ENCODE measurements at regions not wholly inside any gene's neighbourhood (a gene's known extent, or its start where the extent isn't known, plus 50 kb on each side); places are given as distances from the start of the nearest gene placed in this dataset.

DNA sequence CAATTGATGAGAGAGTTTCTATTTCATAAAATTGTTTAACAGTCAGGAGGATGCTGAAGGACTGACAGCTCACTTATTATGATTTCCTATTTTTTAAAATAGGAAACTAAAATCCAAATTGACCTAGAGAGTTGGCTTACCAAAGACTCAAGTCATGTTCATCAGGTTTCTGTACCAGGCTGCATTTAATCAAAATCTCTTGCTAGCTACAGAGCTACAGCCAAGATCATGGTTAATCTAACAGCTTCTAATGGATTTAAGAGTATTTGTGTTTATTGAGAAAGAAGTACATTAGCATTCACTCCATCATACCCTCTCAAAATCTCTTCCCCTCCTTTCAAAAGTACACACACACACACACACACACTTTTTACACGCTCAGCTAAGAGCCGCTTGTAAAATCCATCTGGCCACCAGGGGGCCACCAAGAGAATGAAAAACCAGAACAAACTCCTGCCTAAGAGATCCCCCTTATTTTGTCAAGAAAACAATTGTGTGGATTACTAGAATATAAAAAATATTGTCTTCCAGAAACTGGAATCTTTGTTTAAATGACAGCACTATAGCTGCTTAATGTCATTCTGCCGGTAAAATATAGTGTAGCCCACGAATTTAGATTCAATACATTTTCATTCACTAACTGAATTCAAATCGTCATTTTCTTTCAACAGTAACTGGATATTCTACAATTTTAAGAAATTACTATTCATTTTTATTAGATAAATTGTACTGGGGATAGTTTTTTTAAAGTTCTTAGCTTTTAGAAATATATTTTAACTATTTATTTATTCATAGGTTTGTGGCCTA lies 334.0 kb downstream of the BTG1 start:
- Mint-ChIP-seq H3K36me3 (ENCODE audit: low read depth) (peaks cover 10% of the 10 kb centered on the region), H3K27ac (no peak overlapping the region), H3K4me1 (ENCODE audit: low read depth) (peaks cover 9% of the 10 kb centered on the region), H3K4me3 (no peak overlapping the region), H3K9me3 (peaks cover 15% of the 10 kb centered on the region), H3K27me3 (ENCODE audit: low read depth) (no peaks in the 10 kb centered on the region)
- DNase-seq (ENCODE audit: low spot score), result peak; percentile 41

DNA sequence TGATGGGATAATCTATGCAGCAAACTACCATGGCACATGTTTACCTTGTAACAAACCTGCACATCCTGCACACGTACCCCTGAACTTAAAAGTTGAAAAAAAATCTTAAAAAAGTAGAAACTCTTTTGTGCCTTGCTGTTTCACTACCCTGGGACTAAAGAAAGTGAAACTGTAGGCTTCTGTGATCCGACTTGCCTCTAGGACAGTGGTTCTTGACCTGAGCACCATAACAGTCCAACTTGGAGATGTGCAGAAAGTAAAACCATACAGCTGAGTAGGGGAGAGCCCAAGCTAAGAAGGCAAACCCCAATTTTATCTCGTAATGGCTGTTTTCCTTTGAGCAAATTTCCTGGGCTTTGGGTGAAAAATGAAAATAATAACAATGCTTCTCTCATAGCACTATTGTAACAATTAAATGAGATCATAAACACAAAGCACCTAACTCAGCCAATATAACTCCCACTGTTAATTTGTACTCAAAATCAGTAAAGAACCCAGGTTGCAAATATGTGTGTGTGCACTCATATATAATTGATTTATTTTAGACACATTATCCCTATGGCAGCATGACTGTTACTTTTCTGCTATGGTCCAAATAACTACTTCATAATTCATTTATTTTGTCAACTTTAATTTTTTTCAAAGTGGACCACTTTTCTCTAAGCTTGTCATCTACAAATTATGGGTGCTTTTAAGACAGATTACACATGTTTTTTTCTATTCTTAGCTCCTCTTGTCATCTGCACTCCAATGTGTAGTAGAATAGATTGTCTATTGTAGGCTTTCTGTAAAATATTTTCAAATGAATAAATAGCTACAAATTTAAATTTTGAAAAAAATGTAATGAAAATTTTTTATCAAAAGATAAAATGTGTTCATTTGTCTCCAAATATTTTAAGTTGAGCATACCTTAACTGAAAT lies 334.9 kb downstream of the BTG1 start:
- H3K27ac Mint-ChIP-seq, result no peak overlapping the region
- no peak for DNase-seq (ENCODE audit: low spot score)
- H3K4me1 Mint-ChIP-seq (ENCODE audit: low read depth), result peaks cover 9% of the 10 kb centered on the region

GRCh38 chr12:91810077-91810476 lies 335.6 kb downstream of the BTG1 start:
- no peaks in the 10 kb centered on the region for H3K27me3 Mint-ChIP-seq (ENCODE audit: low read depth)
- H3K9me3 Mint-ChIP-seq, result peaks cover 26% of the 10 kb centered on the region
- peaks cover 11% of the 10 kb centered on the region for H3K36me3 Mint-ChIP-seq (ENCODE audit: low read depth)
- H3K4me3 Mint-ChIP-seq, result no peak overlapping the region
- DNase-seq (ENCODE audit: low spot score), result no peak
- peaks cover 11% of the 10 kb centered on the region for H3K4me1 Mint-ChIP-seq (ENCODE audit: low read depth)
- no peak overlapping the region for H3K27ac Mint-ChIP-seq

More for the DNA sequence above, 334.9 kb downstream of the BTG1 start:
- peaks cover 11% of the 10 kb centered on the region for H3K36me3 Mint-ChIP-seq (ENCODE audit: low read depth)
- H3K9me3 Mint-ChIP-seq, result peaks cover 22% of the 10 kb centered on the region
- H3K4me3 Mint-ChIP-seq, result no peak overlapping the region
- H3K27me3 Mint-ChIP-seq (ENCODE audit: low read depth), result no peaks in the 10 kb centered on the region

DNA sequence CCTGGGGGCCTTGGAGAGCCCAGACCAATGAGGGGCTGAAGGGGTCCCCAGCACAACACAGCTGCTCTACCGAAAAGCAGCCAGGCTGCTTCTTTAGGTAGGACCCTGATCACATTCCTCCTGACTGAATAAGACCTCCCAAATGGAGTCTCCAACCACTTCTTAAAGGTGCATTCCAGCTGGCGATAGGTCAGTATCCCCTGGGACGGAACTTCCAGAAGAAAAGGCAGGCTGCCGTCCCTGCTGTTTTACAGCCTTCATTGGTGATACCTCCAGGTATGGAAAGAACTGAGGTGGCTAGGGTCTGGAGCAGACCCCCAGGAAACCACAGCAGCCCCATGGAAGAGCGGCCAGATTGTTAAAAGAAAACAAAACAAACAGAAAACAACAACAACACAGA lies 340.6 kb downstream of the BTG1 start:
- peaks cover 11% of the 10 kb centered on the region for H3K36me3 Mint-ChIP-seq (ENCODE audit: low read depth)

GRCh38 chr12:91804533-91804932 lies 341.1 kb downstream of the BTG1 start:
- Mint-ChIP-seq H3K4me3 (no peak overlapping the region), H3K36me3 (ENCODE audit: low read depth) (peaks cover 11% of the 10 kb centered on the region), H3K9me3 (peaks cover 31% of the 10 kb centered on the region), H3K27me3 (ENCODE audit: low read depth) (no peaks in the 10 kb centered on the region), H3K4me1 (ENCODE audit: low read depth) (peaks cover 6% of the 10 kb centered on the region), H3K27ac (no peak overlapping the region)
- no peak for DNase-seq (ENCODE audit: low spot score)

More for the DNA sequence above, 340.6 kb downstream of the BTG1 start:
- peaks cover 31% of the 10 kb centered on the region for H3K9me3 Mint-ChIP-seq
- no peak overlapping the region for H3K27ac Mint-ChIP-seq
- no peak for DNase-seq (ENCODE audit: low spot score)
- no peaks in the 10 kb centered on the region for H3K27me3 Mint-ChIP-seq (ENCODE audit: low read depth)
- H3K4me1 Mint-ChIP-seq (ENCODE audit: low read depth), result peaks cover 6% of the 10 kb centered on the region
- H3K4me3 Mint-ChIP-seq, result no peak overlapping the region

- Mint-ChIP-seq H3K36me3 (ENCODE audit: low read depth) (no peaks in the 10 kb centered on the region), H3K4me3 (no peak overlapping the region), H3K4me1 (ENCODE audit: low read depth) (peaks cover 2% of the 10 kb centered on the region), H3K27me3 (ENCODE audit: low read depth) (no peaks in the 10 kb centered on the region), H3K9me3 (peaks cover 10% of the 10 kb centered on the region), H3K27ac (no peak overlapping the region)
- DNase-seq (ENCODE audit: low spot score), result no peak
These were observed 344.6 kb downstream of the BTG1 start for GRCh38 chr12:91801048-91801447.

GRCh38 chr12:91793676-91794075 lies 352.0 kb downstream of the BTG1 start:
- Mint-ChIP-seq H3K4me3 (no peak overlapping the region), H3K36me3 (ENCODE audit: low read depth) (no peaks in the 10 kb centered on the region), H3K4me1 (ENCODE audit: low read depth) (no peaks in the 10 kb centered on the region), H3K27me3 (ENCODE audit: low read depth) (no peaks in the 10 kb centered on the region), H3K9me3 (peaks cover 4% of the 10 kb centered on the region), H3K27ac (no peak overlapping the region)
- DNase-seq (ENCODE audit: low spot score), result no peak

GRCh38 chr12:91792597-91792996 lies 353.0 kb downstream of the BTG1 start:
- H3K27ac Mint-ChIP-seq, result no peak overlapping the region
- no peak for DNase-seq (ENCODE audit: low spot score)
- peaks cover 4% of the 10 kb centered on the region for H3K9me3 Mint-ChIP-seq
- H3K27me3 Mint-ChIP-seq (ENCODE audit: low read depth), result no peaks in the 10 kb centered on the region
- H3K4me3 Mint-ChIP-seq, result no peak overlapping the region
- no peaks in the 10 kb centered on the region for H3K36me3 Mint-ChIP-seq (ENCODE audit: low read depth)
- H3K4me1 Mint-ChIP-seq (ENCODE audit: low read depth), result no peaks in the 10 kb centered on the region

- DNase-seq (ENCODE audit: low spot score), result no peak
- H3K4me3 Mint-ChIP-seq, result no peak overlapping the region
- no peak overlapping the region for H3K27ac Mint-ChIP-seq
- H3K27me3 Mint-ChIP-seq (ENCODE audit: low read depth), result peaks cover 3% of the 10 kb centered on the region
- H3K9me3 Mint-ChIP-seq, result peaks cover 4% of the 10 kb centered on the region
- H3K36me3 Mint-ChIP-seq (ENCODE audit: low read depth), result no peaks in the 10 kb centered on the region
- H3K4me1 Mint-ChIP-seq (ENCODE audit: low read depth), result peaks cover 4% of the 10 kb centered on the region
These were observed 359.0 kb downstream of the BTG1 start for GRCh38 chr12:91786499-91787272.

- Mint-ChIP-seq H3K4me1 (ENCODE audit: low read depth) (peaks cover 4% of the 10 kb centered on the region), H3K9me3 (no peaks in the 10 kb centered on the region), H3K36me3 (ENCODE audit: low read depth) (no peaks in the 10 kb centered on the region), H3K4me3 (no peak overlapping the region), H3K27me3 (ENCODE audit: low read depth) (peaks cover 6% of the 10 kb centered on the region), H3K27ac (no peak overlapping the region)
- DNase-seq (ENCODE audit: low spot score), result no peak
These were observed 359.8 kb downstream of the BTG1 start for GRCh38 chr12:91785655-91786498.

- H3K36me3 Mint-ChIP-seq (ENCODE audit: low read depth), result no peaks in the 10 kb centered on the region
- H3K27ac Mint-ChIP-seq, result no peak overlapping the region
- no peak overlapping the region for H3K4me3 Mint-ChIP-seq
- peaks cover 6% of the 10 kb centered on the region for H3K27me3 Mint-ChIP-seq (ENCODE audit: low read depth)
- DNase-seq (ENCODE audit: low spot score), result no peak
- H3K9me3 Mint-ChIP-seq, result no peaks in the 10 kb centered on the region
- H3K4me1 Mint-ChIP-seq (ENCODE audit: low read depth), result peaks cover 26% of the 10 kb centered on the region
These were observed 364.5 kb downstream of the BTG1 start for GRCh38 chr12:91781114-91781513.

GRCh38 chr12:91778938-91779400 lies 366.7 kb downstream of the BTG1 start:
- no peaks in the 10 kb centered on the region for H3K36me3 Mint-ChIP-seq (ENCODE audit: low read depth)
- no peaks in the 10 kb centered on the region for H3K9me3 Mint-ChIP-seq
- DNase-seq (ENCODE audit: low spot score), result peak; percentile 56
- peaks cover 3% of the 10 kb centered on the region for H3K27me3 Mint-ChIP-seq (ENCODE audit: low read depth)
- H3K27ac Mint-ChIP-seq, result peak overlapping the region; percentile 85
- peak overlapping the region; percentile 81 for H3K4me3 Mint-ChIP-seq
- peaks cover 26% of the 10 kb centered on the region for H3K4me1 Mint-ChIP-seq (ENCODE audit: low read depth)

Measured in T-helper 2 cell treated with Interferon-gamma antibody and Interleukin-4, amounts not matched to agents 5 μg/mL and 100 μg/mL, for 36 hours (primary cell).